H1 (cell line): ENCODE measurements at regions not wholly inside any gene's neighbourhood (a gene's known extent, or its start where the extent isn't known, plus 50 kb on each side); places are given as distances from the start of the nearest gene placed in this dataset.

Experiments used
- CTCF ChIA-PET: fragments of 300-600 bp; sonication (Branson Sonifier 250); formaldehyde crosslinking; loops from one replicate; lab custom pipeline; 2021; ENCODE audit not compliant: partially characterized antibody; lab: Charles Lee
- POLR2A ChIA-PET: fragments of 300-600 bp; sonication (Branson Sonifier 250); formaldehyde crosslinking; loops from one replicate; lab custom pipeline; 2021; ENCODE audit warnings: inconsistent platforms; ENCODE audit not compliant: partially characterized antibody; lab: Charles Lee
- DNase-seq, 2 experiments: peaks; one replicate each; pipeline versions ENCODE4 v3.0.0 to v3.0.0-alpha.2; 2010 to 2022; ENCODE audit warnings: low spot score in 2 of 2, low read depth in 1 of 2, mixed read lengths in 1 of 2
- FAIRE-seq: peaks from 2 replicates; lab custom pipeline; 2011; peaks lifted over from hg19 to GRCh38; lab: Jason Lieb, UNC
- H2AFZ ChIP-seq: 2 replicates; pipeline ENCODE4 v1.8.1; 2012; ENCODE audit warnings: low read length, inconsistent platforms
- H2AK5ac ChIP-seq: 2 replicates; pipeline ENCODE4 v1.6.1; 2013; ENCODE audit warnings: low read depth, low read length
- H2BK120ac ChIP-seq: replicated peaks from 2 replicates; pipeline ENCODE3; 2013; ENCODE audit warnings: low read depth, low read length, inconsistent platforms
- H2BK12ac ChIP-seq: 2 replicates; pipeline ENCODE4 v1.6.1; 2013; ENCODE audit warnings: low read depth, low read length
- H2BK15ac ChIP-seq: 2 replicates; pipeline ENCODE4 v1.6.1; 2013; ENCODE audit warnings: low read length
- H2BK20ac ChIP-seq: 2 replicates; pipeline ENCODE4 v1.6.1; 2013; ENCODE audit warnings: low read length
- H2BK5ac ChIP-seq: 2 replicates; pipeline ENCODE4 v1.6.1; 2013; ENCODE audit warnings: low read depth, low read length
- H3K14ac ChIP-seq: 2 replicates; pipeline ENCODE4 v1.6.1; 2013; ENCODE audit warnings: inconsistent platforms; ENCODE audit not compliant: insufficient read length
- H3K18ac ChIP-seq: 2 replicates; pipeline ENCODE4 v1.6.1; 2013; ENCODE audit warnings: low read length; ENCODE audit errors: extremely low read depth
- H3K23ac ChIP-seq: 2 replicates; pipeline ENCODE4 v1.6.1; 2013; ENCODE audit warnings: inconsistent platforms; ENCODE audit not compliant: insufficient read length
- H3K23me2 ChIP-seq: 2 replicates; pipeline ENCODE4 v1.6.1; 2013; ENCODE audit warnings: low read depth, low read length
- H3K27ac ChIP-seq: 2 replicates; pipeline ENCODE4 v1.6.1; 2011; ENCODE audit warnings: low read depth, low read length, inconsistent platforms
- H3K27me3 ChIP-seq, 4 experiments: replicated peaks in 1 of 4; 1 replicate in 1 of 4; 2 replicates in 3 of 4; pipeline versions ENCODE4 v1.6.1 to v1.8.1; 2011 to 2013; ENCODE audit warnings: low read length in 3 of 4, mild to moderate bottlenecking in 3 of 4, inconsistent platforms in 2 of 4, mixed read lengths in 2 of 4, moderate library complexity in 1 of 4; ENCODE audit not compliant: control insufficient read depth in 3 of 4, insufficient read depth in 3 of 4; ENCODE audit errors: extremely low read depth in 1 of 4
- H3K36me3 ChIP-seq, 4 experiments: 2 replicates each; pipeline versions ENCODE4 v1.6.1 to v1.8.1; 2011 to 2013; ENCODE audit warnings: mild to moderate bottlenecking in 4 of 4, low read length in 3 of 4, moderate library complexity in 2 of 4, control low read depth in 1 of 4, inconsistent platforms in 1 of 4; ENCODE audit not compliant: insufficient read depth in 4 of 4, control insufficient read depth in 2 of 4
- H3K4ac ChIP-seq: replicated peaks from 2 replicates; pipeline ENCODE3; 2013; ENCODE audit warnings: low read length, low read depth, mixed read lengths, inconsistent platforms; ENCODE audit not compliant: insufficient read length
- H3K4me1 ChIP-seq, 4 experiments: replicated peaks in 1 of 4; 1 replicate in 1 of 4; 2 replicates in 3 of 4; pipeline versions ENCODE4 v1.6.1 to v1.8.1; 2011 to 2013; ENCODE audit warnings: low read length in 3 of 4, inconsistent platforms in 2 of 4, mixed read lengths in 1 of 4; ENCODE audit not compliant: insufficient read depth in 4 of 4, control insufficient read depth in 3 of 4
- H3K4me2 ChIP-seq, 2 experiments: 2 replicates each; pipeline versions ENCODE4 v1.6.1 to v1.8.1; 2011 to 2013; ENCODE audit warnings: low read depth in 2 of 2, low read length in 2 of 2, control low read depth in 1 of 2, inconsistent platforms in 1 of 2, mild to moderate bottlenecking in 1 of 2; ENCODE audit not compliant: insufficient read depth in 1 of 2
- H3K4me3 ChIP-seq, 4 experiments: fragments of 200-600, 300-600 bp in 1 of 4; sonication (generic), shearing (Covaris generic), sonication (Bioruptor Twin) in 1 of 4; 2 replicates each; pipeline versions ENCODE4 v1.5.1 to v1.8.1; 2011 to 2016; ENCODE audit warnings: low read length in 4 of 4, low read depth in 3 of 4, control low read depth in 2 of 4, inconsistent platforms in 2 of 4, mild to moderate bottlenecking in 2 of 4, mixed read lengths in 1 of 4, moderate library complexity in 1 of 4; ENCODE audit not compliant: insufficient read depth in 2 of 4; ENCODE audit errors: extremely low read depth in 1 of 4
- H3K56ac ChIP-seq: replicated peaks from 2 replicates; pipeline ENCODE3; 2013; ENCODE audit warnings: low read depth, mild to moderate bottlenecking, mixed read lengths, low read length, inconsistent platforms; ENCODE audit not compliant: insufficient read length
- H3K79me1 ChIP-seq: 2 replicates; pipeline ENCODE4 v1.6.1; 2013; ENCODE audit warnings: low read depth, low read length, control low read depth
- H3K79me2 ChIP-seq, 2 experiments: 2 replicates each; pipeline versions ENCODE4 v1.6.1 to v1.8.1; 2012 to 2013; ENCODE audit warnings: low read length in 2 of 2, mild to moderate bottlenecking in 2 of 2, inconsistent platforms in 1 of 2; ENCODE audit not compliant: insufficient read depth in 2 of 2, control insufficient read depth in 1 of 2
- H3K9ac ChIP-seq, 4 experiments: replicated peaks in 1 of 4; 1 replicate in 1 of 4; 2 replicates in 3 of 4; pipeline versions ENCODE4 v1.6.1 to v1.8.1; 2011 to 2013; ENCODE audit warnings: low read depth in 3 of 4, low read length in 3 of 4, control low read depth in 2 of 4, mild to moderate bottlenecking in 2 of 4, moderate library complexity in 2 of 4, inconsistent platforms in 1 of 4; ENCODE audit errors: extremely low read depth in 1 of 4
- H3K9me3 ChIP-seq, 2 experiments: 2 replicates each; pipeline versions ENCODE4 v1.6.1 to v1.8.1; 2012 to 2013; ENCODE audit warnings: mild to moderate bottlenecking in 2 of 2, moderate library complexity in 2 of 2, control low read depth in 1 of 2, inconsistent platforms in 1 of 2, low read depth in 1 of 2, low read length in 1 of 2, mixed read lengths in 1 of 2; ENCODE audit not compliant: insufficient read depth in 2 of 2
- H4K20me1 ChIP-seq, 2 experiments: replicated peaks in 1 of 2; 2 replicates each; pipeline versions ENCODE3 to v1.8.1; 2011 to 2013; ENCODE audit warnings: inconsistent platforms in 2 of 2, low read length in 2 of 2, mild to moderate bottlenecking in 1 of 2; ENCODE audit not compliant: insufficient read depth in 2 of 2, control insufficient read depth in 1 of 2
- H4K5ac ChIP-seq: 2 replicates; pipeline ENCODE4 v1.6.1; 2013; ENCODE audit warnings: low read length, low read depth, mixed read lengths, inconsistent platforms; ENCODE audit not compliant: insufficient read length
- H4K8ac ChIP-seq: 2 replicates; pipeline ENCODE4 v1.8.0; 2013; ENCODE audit warnings: mild to moderate bottlenecking, moderate library complexity, low read length, inconsistent platforms; ENCODE audit not compliant: insufficient read depth; ENCODE audit errors: extremely low read depth
- H4K91ac ChIP-seq: replicated peaks from 2 replicates; pipeline ENCODE3; 2013; ENCODE audit warnings: low read length, mixed read lengths, inconsistent platforms; ENCODE audit not compliant: insufficient read length
- CHD1 ChIP-seq: IDR thresholded peaks from 2 replicates; pipeline ENCODE4 v1.6.1; 2012; ENCODE audit warnings: low read depth, low read length, improper control_type of control experiment
- CHD2 ChIP-seq: IDR thresholded peaks from 2 replicates; pipeline ENCODE4 v1.6.1; 2012; ENCODE audit warnings: low read length, improper control_type of control experiment
- EZH2 ChIP-seq: fragments of 200-600 bp; sonication (generic); IDR thresholded peaks from 2 replicates; pipeline ENCODE4 v1.7.1; 2012; ENCODE audit warnings: low read depth, mild to moderate bottlenecking, moderate library complexity, low read length, inconsistent platforms; ENCODE audit not compliant: severe bottlenecking
- GTF2F1 ChIP-seq: IDR thresholded peaks from 2 replicates; pipeline ENCODE4 v1.6.1; 2012; ENCODE audit warnings: low read depth, low read length, improper control_type of control experiment, borderline replicate concordance
- HDAC2 ChIP-seq, 2 experiments: fragments of 300-600 bp in 1 of 2; sonication (generic) in 1 of 2; IDR thresholded peaks; 2 replicates each; pipeline ENCODE4 v1.6.1; 2011 to 2012; ENCODE audit warnings: low read depth in 2 of 2, low read length in 2 of 2, mild to moderate bottlenecking in 2 of 2, moderate library complexity in 2 of 2, borderline replicate concordance in 1 of 2, inconsistent platforms in 1 of 2
- NANOG ChIP-seq: IDR thresholded peaks from 2 replicates; pipeline ENCODE4 v1.6.1; 2011; ENCODE audit warnings: low read length, low read depth, mild to moderate bottlenecking, inconsistent platforms; ENCODE audit not compliant: insufficient read depth, poor library complexity, severe bottlenecking
- NRF1 ChIP-seq: IDR thresholded peaks from 2 replicates; pipeline ENCODE4 v1.6.1; 2011; ENCODE audit warnings: mild to moderate bottlenecking, low read depth, low read length, improper control_type of control experiment
- RNF2 ChIP-seq: fragments of 200-900, 300-1000 bp; sonication (generic); IDR thresholded peaks from 2 replicates; pipeline ENCODE4 v1.7.1; 2016; ENCODE audit warnings: borderline replicate concordance, low read depth, mild to moderate bottlenecking, antibody characterized with exemption, low read length; ENCODE audit not compliant: poor library complexity, severe bottlenecking; ENCODE audit errors: missing control alignments
- SIN3A ChIP-seq, 2 experiments: IDR thresholded peaks in 1 of 2; conservative IDR thresholded peaks in 1 of 2; 2 replicates each; pipeline ENCODE4 v1.6.1; 2011 to 2012; ENCODE audit warnings: low read length in 2 of 2, improper control_type of control experiment in 1 of 2, low read depth in 1 of 2, mild to moderate bottlenecking in 1 of 2
- SIX5 ChIP-seq: IDR thresholded peaks from 2 replicates; pipeline ENCODE4 v1.6.1; 2011; ENCODE audit warnings: mild to moderate bottlenecking, low read depth, low read length
- SP1 ChIP-seq: IDR thresholded peaks from 2 replicates; pipeline ENCODE4 v1.6.1; 2011; ENCODE audit warnings: low read depth, low read length
- SP2 ChIP-seq: IDR thresholded peaks from 2 replicates; pipeline ENCODE4 v1.6.1; 2012; ENCODE audit warnings: mild to moderate bottlenecking, low read length, inconsistent platforms
- TBP ChIP-seq: IDR thresholded peaks from 2 replicates; pipeline ENCODE4 v1.6.1; 2011; ENCODE audit warnings: low read depth, low read length, improper control_type of control experiment
- TCF12 ChIP-seq: IDR thresholded peaks from 2 replicates; pipeline ENCODE4 v1.6.1; 2011; ENCODE audit warnings: low read depth, mild to moderate bottlenecking, low read length
- YY1 ChIP-seq: IDR thresholded peaks from 2 replicates; pipeline ENCODE4 v1.6.1; 2011; ENCODE audit warnings: low read depth, mild to moderate bottlenecking, low read length
- WGBS, 2 experiments: shearing (Covaris generic) in 1 of 2; methylation state at CpG; one replicate each; pipeline versions ENCODE4 v1.1.6 to v1.1.7; 2013 to 2015; ENCODE audit warnings: low lambda C conversion rate in 2 of 2, mixed read lengths in 2 of 2, inconsistent platforms in 1 of 2, low coverage in 1 of 2, missing lambda C conversion rate in 1 of 2; ENCODE audit not compliant: insufficient replicate concordance in 2 of 2, insufficient coverage in 1 of 2, insufficient read length in 1 of 2; ENCODE audit errors: extremely low coverage in 1 of 2, missing lambda C conversion rate in 1 of 2; 5-methylcytosine and 5-hydroxymethylcytosine counted together

- Histone ChIP-seq H2AFZ (no peak overlapping the region), H2AK5ac (no peak overlapping the region), H3K79me1 (no peaks in the 10 kb centered on the region), H3K4me2 (no peak overlapping the region), H3K4me1 (no peaks in the 10 kb centered on the region), H4K91ac (no peak overlapping the region), H3K36me3 (no peaks in the 10 kb centered on the region), H4K8ac (no peak overlapping the region), H2BK15ac (no peak overlapping the region), H3K23me2 (no peaks in the 10 kb centered on the region), H3K56ac (no peak overlapping the region), H3K79me2 (no peaks in the 10 kb centered on the region), H2BK5ac (no peak overlapping the region), H2BK12ac (no peak overlapping the region), H3K23ac (no peak overlapping the region), H4K20me1 (no peaks in the 10 kb centered on the region), H2BK120ac (no peak overlapping the region), H3K9ac (no peak overlapping the region), H3K9me3 (no peaks in the 10 kb centered on the region), H3K18ac (no peak overlapping the region), H3K27ac (no peak overlapping the region), H2BK20ac (no peak overlapping the region), H3K4me3 (no peak overlapping the region), H3K27me3 (no peaks in the 10 kb centered on the region), H3K14ac (no peak overlapping the region), H3K4ac (no peak overlapping the region), H4K5ac (no peak overlapping the region)
- TF ChIP-seq CHD2 (no peak), SIN3A (conservative IDR thresholded peaks at IDR 0.05 in 1 of 2, IDR thresholded peaks at IDR 0.05 in 1 of 2; ENCODE audit: low read depth in 1 of 2, low read length in 2 of 2) (no peak), SIX5 (no peak), YY1 (no peak), TCF12 (no peak), RNF2 (no peak), GTF2F1 (no peak), CHD1 (no peak), TBP (no peak), HDAC2 (IDR thresholded peaks at IDR 0.05; ENCODE audit: borderline replicate concordance in 1 of 2, low read depth in 2 of 2, low read length in 2 of 2) (no peak), SP2 (no peak), NANOG (no peak), NRF1 (no peak), EZH2 (no peak), SP1 (no peak)
- ChIA-PET CTCF (interaction anchor here (0.7 kb wide), 1 partner anchor 229 kb away, joined by 3 read pairs; no protein-coding TSS in a partner anchor), POLR2A (no interaction called here)
- no peak for DNase-seq
- WGBS, 2 experiments = 89% methylated on average over 1 of the region's 1 CpG; no CpG with 5 or more reads in 1 of the 2 experiments
- FAIRE-seq = no peak
Observed at GRCh38 chr2:82098617-82099016, 1794.1 kb upstream of the LRRTM1 start.
